HG02759 (cell line): ENCODE measurements at regions not wholly inside any gene's neighbourhood (a gene's known extent, or its start where the extent isn't known, plus 50 kb on each side); places are given as distances from the start of the nearest gene placed in this dataset.
"Not testable (repeated sequence)": the region's sequence is repeated elsewhere in the genome, so short reads cannot be mapped to it uniquely, and the experiment has no call there.

Experiments
- ATAC-seq: cut with Tn5 transposase; IDR thresholded peaks from one replicate; pipeline ENCODE4 v1.9.1; 2021; ENCODE audit warnings: mild to moderate bottlenecking, moderate library complexity; ENCODE audit not compliant: unreplicated experiment

- no peak for ATAC-seq
Observed at GRCh38 chrX:150118476-150118875, 180.2 kb upstream of the EOLA2 start.

- ATAC-seq, result no peak
Observed at GRCh38 chrX:150119323-150119722, 181.0 kb upstream of the EOLA2 start.

DNA sequence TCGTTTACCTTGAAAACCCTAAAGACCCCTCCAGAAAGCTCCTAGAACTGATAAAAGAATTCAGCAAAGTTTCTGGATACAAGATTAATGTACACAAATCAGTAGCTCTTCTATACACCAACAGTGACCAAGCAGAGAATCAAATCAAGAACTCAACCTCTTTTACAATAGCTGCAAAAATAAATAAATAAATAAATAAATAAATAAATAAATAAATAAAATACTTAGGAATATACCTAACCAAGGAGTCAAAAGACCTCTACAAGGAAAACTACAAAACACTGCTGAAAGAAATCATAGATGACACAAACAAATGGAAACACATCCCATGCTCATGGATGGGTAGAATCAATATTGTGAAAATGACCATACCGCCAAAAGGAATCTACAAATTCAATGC, 186.8 kb upstream of the EOLA2 start:
- ATAC-seq, result not testable (repeated sequence)

GRCh38 chrX:150127216-150127615, 188.9 kb upstream of the EOLA2 start:
- no peak for ATAC-seq

DNA sequence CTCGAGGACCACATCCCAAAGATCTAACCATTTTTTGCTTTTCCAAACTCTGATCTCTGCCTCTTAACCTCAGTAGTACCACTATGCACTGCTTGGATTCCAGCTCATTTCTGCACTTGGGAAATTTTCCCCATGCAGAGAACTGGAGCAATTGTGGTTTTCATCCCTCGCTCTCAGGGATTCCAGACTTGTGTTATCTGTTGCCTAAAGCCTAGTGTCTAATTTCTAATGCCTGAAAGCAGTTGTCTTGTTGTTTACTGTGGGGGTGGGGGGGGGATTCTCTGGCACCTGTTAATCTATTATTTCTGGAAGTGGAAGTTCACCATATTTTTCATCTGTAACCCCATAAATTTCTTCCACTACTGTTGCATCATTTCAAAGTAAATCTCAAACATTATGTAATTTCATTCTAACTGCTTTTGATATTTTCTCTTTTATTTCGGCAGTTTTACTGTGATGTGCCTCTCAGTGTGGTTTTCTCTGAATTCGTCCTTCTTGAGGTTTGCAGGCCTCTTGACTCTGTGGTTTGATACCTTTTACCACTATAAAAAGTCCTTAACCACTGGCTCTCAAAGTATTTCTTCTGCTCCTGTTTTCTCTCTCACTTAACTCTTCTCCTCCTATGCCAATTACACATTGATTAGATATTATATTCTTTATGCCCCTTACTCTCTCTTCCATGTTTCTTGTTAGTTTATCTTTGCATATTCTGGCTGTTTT, 205.6 kb upstream of the EOLA2 start:
- no peak for ATAC-seq

- no peak for ATAC-seq
Observed at GRCh38 chrX:150146271-150146896, 208.1 kb upstream of the EOLA2 start.

DNA sequence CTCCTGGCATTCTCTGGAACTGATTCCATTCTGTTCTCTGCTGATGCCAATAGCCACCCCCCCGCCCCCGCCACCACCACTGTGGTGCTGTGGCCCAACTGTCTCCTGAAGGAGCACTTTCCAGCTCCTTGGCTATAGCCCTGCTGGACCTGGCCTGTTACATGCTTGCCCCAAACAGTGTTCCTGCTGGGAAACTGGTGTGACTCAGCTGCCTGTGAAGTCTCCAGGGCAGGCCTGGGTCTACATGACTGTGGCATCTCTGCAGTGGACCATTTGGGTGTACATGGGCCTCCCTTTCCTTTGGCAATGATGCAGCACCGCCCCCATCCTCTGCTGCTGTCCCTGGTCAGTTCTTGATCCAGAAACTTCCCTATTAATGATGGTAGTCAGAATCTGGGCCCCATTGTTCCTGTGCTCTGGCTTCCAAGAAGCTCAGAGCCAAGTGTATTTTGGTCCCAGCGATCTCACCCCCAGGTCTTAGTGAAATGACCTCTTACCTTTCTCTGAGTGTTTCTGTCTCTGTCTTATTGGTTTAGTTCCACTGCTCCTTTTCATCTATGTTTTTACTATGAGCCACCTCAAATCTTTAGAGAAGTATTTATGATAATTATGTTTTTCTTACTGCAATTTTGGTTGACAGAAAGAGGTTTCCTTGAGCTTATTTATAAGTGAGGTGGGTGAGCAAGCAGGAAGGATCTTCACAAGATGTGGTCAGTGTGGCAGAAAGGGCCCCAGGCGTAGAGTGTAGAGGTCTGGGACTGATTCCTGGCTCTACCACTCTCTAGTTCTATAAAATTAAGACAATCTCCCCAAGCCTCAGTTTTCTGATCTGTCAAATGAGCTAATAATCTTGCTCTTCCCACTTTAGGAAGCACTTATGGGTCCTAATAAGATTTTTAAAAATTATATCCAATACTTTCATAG, 210.7 kb upstream of the EOLA2 start:
- ATAC-seq, result no peak

GRCh38 chrX:150150076-150150779, 211.9 kb upstream of the EOLA2 start:
- ATAC-seq, result no peak

DNA sequence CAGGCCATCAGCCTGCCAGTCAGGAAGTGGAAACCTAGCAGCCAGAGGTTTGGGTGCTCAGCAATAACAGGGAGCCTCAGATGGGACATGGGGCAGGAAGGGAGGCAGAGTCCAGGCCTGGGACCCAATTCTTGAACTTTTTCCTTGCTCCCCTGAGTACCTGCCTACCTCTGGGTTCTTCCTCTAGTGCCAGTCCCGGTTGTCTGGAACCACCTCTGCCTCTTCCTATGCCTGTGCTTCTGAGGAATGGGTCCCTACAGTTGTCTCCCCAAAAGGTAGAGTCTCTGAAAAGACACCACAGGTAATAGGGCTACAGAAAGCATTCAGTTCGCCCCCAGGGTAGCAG, 212.4 kb upstream of the MAMLD1 start:
- no peak for ATAC-seq

GRCh38 chrX:150152036-150152435, 211.1 kb upstream of the MAMLD1 start:
- ATAC-seq, result no peak

- ATAC-seq, result no peak
Observed at GRCh38 chrX:150152546-150152945, 210.6 kb upstream of the MAMLD1 start.

DNA sequence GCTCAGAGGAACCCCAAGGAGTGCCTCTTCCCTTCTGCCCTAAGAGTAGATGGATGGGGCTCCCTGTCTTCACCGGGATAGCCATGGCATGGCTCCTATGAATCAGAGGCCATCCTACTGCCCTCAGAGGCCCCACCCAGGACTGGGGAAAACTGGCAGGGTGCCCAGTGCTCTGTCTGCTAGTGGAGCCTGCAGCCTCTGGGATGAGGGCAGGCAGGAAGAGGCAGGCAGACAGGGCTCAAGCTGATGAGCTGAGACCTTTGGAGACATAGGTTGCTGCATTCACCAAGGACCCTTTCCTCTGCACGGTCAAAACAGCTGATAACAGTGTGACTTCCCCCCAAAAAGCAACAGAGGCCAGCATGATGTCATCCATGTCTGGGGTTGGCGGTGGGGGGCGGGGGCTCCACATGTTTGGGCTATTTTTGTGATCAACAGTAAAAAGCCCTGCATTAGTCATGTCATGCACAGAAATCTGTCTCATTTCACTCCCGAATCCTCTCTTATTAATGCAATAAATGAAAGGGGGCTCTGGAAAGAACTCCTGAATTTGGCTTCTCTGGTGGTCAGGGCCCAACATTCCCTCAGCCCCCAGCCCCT, 207.6 kb upstream of the MAMLD1 start:
- no peak for ATAC-seq

DNA sequence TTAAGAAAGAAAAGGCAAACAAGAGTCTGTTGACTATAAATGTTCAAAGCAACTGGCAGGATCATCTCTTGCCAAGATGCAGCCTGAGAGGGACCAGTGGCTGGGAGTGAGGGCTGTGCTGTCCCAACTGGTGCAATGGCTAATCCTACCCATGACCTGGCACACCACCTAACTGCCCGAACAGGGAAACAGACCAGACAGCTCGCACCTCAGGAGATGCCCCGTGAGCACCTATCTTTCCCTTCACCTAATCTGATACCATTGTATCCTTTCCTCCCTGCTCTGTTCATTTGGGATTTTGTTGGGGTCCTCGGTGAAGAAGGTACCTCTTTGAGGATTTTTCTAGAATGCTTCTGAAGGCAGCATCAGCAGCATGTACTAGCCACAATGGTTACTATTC, 206.5 kb upstream of the MAMLD1 start:
- ATAC-seq, result no peak

- no peak for ATAC-seq
Observed at GRCh38 chrX:150157291-150157690, 205.8 kb upstream of the MAMLD1 start.

DNA sequence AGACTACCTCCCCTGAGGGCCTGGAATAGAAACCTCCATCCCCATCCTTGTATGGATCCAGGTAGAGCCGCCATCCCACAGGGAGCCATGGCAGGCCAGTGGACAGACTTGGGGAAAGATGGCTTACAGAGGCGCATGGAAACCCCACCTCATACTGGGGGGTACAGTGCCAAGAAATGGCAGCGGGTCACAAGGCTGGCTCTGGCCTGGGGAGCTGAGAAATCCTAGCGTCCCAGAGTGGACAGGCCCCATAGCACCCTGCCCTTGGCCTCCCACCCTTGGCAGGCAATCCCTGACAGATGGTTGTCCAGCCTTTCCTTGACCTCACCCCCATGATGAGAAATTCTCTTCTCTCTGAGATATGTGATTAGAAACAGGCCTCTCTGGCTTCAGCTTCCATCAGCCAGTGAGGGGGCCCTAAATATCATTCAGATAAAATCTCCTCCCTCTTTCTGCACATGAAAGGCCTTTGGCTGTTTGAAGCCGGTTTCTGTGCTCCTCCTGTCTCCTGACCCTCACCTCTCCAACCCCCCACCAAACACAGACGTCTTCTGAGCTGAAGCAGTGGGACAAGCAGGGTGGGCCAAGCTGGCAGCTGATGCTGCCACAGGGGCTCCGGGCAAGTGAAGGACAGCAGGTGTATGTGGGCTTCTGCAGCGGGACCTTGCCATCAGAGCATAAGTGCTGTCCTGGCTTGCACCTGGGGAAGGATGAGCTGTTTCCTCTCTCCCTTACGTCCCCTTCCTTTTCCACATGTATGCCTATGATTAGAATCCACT, 204.4 kb upstream of the MAMLD1 start:
- ATAC-seq, result no peak

DNA sequence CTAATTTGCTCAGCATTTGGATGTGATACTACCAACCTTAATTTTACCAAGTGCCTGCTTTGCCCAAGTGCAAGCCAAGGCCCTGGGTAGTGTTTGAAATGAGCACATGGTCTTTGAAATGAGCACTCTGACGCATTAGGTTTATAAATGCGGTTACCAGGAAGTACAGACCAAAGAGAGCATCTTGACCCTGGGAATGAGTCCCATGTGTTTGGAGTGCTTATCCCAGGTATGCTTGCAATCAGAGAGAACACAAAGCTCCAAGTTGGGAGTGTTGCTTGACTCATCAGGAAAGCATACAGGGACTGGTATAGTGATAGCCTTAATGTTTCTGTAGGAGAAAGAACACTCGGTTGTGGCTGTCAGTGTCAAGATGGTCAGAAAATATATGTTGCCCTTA, 203.6 kb upstream of the MAMLD1 start:
- ATAC-seq, result no peak

DNA sequence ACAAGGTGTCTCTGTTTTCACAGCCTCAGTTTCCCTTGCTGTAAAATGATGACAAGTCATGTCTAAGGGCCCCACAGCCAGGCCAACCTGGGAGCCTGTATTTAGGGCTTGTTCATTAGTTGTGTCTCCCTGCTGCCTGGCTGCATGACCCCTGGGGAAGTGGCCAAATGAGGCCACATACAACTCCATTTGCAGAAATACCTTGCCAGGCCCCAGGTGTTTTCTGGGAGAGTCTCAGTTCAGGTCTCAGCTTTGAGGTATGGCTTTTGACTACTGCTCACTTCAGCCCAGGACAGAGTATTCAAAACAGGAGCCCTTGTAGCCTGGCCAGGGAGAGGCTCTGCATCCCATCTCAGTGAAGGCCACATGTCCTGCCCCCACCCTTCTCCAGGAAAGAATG, 202.5 kb upstream of the MAMLD1 start:
- ATAC-seq, result no peak

DNA sequence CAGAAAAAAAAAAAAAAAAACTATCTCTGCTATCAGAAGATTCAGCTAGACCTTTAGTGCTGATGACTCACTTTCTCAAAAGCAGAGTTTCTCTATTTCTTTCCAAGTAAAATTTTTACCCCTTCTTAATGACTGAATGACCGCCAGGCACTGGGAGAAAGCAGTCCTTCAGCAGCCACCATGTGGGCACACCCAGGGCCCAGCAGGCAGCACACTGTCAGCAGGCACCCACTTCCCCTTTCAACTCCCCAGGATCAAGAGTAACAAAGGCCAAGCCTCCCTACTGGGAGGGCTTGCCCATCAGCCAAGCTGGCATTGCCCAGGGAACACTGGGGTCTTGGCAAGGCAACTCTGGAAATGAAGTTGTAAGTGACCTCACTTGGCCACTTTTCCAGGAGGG, 201.9 kb upstream of the MAMLD1 start:
- ATAC-seq, result no peak

- ATAC-seq, result no peak
Observed at GRCh38 chrX:150162141-150162540, 201.0 kb upstream of the MAMLD1 start.
